SK-N-MC (cell line): ENCODE measurements at regions not wholly inside any gene's neighbourhood (a gene's known extent, or its start where the extent isn't known, plus 50 kb on each side); places are given as distances from the start of the nearest gene placed in this dataset.

ENCODE experiments used
- EZH2 ChIP-seq: fragments of 200-600 bp; sonication (generic); IDR thresholded peaks from one replicate; pipeline ENCODE4 v1.6.1; 2017; ENCODE audit warnings: antibody characterized with exemption
- POLR2AphosphoS5 ChIP-seq: IDR thresholded peaks from 2 replicates; pipeline ENCODE4 v1.6.1; 2012; ENCODE audit warnings: mild to moderate bottlenecking, low read depth, low read length, borderline replicate concordance

DNA sequence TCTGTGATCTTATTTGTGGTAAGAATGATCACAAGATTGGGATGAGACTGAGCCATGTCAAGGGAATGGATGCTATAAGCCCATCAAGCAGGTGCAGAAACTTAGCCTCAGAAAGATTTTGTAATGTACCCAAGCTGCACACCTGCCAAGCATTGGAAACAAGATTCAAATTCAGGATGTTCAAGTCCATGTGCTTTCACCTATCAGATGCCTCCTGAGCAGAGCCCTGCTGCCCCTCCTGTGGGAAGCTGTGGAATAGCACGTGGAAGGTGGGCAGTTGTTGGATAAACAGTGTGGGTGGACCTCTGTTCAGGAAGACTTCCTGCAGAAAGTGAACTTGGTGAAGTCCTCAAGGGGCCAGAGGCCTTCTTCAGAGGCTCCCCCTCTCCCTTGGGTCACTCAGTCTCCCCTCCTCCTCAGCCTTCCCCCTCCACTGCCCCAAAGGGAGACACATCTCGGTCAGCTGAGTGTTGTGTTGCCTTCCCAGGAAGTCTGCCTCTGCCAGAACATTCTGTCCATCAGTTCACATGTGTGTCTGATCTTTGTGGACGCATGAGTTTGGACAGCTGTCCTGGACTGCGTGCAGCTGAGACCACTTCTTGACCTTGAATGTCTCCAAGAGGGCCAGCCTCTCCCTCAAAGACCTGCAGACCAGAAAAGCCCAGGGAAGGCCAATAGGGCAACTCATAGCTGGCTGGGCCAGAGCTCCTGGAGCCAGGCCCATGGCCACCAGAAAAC is 186.1 kb downstream of the INHBB start:
- no peak for TF ChIP-seq EZH2
- TF ChIP-seq POLR2AphosphoS5: no peak
